DMS79 treated with DMSO at 0.1 percent for 48 hours (cell line): ENCODE measurements at regions not wholly inside any gene's neighbourhood (a gene's known extent, or its start where the extent isn't known, plus 50 kb on each side); places are given as distances from the start of the nearest gene placed in this dataset.

ENCODE experiments used
- DNase-seq: peaks from one replicate; lab custom pipeline; 2025; lab: John Stamatoyannopoulos, UW

DNA sequence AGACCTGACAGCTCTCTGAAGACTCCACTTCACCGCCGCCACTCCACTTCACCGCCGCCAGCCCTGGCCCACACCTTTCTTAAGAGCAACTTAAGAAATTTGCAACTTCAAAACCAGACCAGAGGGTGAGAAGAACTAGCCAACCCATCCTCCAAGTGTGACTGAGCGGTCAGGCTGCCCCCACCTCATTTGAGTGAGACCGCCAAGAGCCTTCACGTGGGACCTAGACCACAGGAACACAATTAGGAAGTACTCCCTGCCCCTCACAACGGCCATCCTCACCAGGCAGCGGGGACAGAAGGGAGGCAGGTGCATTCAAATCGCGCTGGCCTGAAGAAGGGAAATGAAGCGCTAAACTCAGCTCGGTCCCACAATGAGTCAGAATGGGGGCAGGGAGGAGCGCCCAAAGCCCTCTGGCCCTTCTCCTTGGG lies 156.8 kb upstream of the BCL6 start:
- DNase-seq = no peak

DNA sequence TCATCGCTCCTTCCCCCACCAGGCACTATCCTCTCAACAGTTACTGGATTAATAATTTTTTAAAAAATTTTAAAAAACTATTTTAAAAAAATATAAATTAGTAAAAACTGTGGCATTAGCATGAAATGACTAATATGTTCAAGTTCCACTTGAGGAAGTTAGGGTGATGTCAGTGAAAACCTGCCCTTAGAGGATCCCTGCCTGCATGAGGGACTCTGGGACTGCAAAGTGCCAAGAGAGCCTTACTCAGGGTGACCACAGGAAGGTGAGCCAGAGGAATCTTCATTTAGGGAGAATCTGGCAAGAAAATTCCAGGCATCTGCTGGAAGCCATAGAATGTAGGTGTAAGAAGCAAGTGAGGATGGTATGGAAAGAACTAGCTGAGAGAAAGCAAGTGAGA lies 157.7 kb upstream of the BCL6 start:
- no peak for DNase-seq

DNA sequence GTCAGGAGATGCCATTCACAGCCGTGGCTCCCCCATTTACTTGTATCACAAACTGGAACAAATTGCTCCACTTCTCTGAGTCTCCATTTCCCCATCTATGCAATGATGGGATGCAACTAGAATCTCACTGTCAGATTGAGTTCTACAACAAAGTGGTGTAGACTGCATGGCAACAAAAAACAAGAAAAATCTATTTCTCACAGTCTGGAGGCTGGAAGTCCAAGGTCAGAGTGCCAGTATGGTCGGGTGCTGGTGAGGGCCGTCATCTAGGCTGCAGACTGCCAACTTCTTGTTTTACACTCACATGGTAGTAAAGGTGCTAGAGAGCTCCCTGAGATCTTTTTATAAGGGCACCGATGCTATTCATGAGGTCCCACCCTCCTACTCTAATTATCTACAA lies 158.4 kb upstream of the BCL6 start:
- no peak for DNase-seq

DNA sequence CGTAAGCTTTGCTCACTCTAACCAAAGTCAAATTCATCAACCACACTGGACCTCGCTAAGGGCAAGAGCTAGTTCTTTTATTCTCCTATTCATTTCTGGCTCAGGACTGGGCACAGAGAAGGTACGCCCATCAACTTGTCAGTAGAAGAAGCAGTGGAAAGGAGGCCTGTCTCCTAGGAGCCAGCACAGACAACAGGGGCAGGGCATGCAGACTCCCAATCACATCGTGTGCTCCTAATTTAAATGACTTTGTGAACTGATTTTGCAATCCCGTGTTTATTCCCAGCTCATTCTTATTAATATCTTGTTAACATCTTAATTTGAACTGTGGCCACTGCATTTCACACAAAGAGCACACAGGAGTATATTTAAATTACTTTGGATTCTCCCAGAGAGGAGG lies 161.1 kb upstream of the BCL6 start:
- no peak for DNase-seq

DNA sequence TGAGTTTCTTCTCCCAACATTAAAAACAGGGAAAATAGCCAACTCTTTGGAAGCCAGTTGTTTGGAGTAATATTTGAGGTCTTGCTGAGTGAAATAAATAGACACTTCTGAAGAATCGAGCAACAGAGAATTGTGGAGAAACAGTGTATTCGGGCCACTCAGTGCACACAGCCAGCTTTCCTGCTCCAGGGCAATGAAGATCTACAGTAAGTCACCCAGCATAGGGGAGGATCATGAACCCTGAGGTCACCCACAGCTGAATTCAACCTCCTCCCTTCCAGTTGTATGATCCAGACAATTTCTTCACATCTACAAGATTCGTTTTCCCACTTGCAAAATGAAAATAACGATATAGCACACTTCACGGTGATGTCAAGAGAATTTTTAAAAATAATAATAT lies 161.7 kb upstream of the BCL6 start:
- DNase-seq = no peak

DNA sequence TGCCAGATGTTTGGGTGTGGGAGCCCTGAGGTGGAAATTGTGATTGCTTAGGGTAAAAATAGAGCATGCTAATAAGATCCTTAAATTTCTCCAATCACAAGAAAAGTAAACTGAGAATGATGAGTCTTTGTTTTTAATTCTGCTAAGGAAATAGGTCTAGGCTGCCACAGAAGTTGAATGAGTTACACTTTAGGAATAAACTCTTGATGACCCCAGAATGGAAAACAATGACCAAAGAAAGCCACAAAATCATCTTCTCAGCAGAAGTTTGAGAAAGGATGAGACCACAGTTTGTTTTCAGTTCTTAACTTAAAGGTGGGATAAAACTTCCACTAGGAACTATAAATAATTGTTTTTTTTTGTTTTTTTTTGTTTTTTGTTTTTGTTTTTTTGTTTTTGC lies 164.6 kb upstream of the BCL6 start:
- no peak for DNase-seq

DNA sequence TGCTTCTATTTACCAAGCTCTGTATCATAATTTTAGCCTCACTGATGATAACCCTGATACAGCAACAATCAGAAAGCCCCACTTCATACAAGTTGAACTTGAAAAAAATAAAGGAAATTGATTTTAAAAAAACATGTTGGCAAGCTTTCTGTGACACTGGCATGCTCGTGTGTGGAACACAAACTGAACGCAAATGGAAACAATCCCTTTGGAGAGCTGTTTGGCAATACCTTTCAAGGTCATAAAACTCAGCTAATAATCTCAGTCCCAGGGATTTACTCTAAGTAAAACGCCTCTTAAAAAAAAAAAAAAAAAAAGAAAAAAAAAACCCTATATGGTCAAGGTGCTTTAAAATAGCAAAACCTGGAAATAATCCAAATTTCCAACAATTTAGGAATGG lies 166.7 kb upstream of the BCL6 start:
- DNase-seq = peak; percentile 32

DNA sequence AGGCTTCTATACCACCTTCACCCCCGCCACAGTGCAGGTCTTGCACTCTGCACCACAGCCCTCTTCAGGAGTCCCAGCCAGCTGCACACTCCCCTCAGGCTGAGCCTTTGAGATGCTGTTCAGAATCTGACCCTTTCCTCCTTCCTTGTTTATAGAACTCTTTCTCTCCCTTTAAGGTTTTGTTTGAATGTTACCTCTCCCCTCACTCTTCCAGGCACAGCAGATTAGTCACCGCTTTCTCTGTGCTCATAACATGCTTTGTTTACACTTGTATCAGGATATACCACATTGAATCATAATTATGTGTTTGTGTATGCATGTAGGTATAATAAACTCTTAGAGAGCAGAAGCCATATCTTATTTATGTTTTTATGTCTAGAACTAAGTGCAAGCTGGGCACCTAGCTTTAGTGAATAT lies 168.4 kb upstream of the BCL6 start:
- DNase-seq = peak; percentile 15

DNA sequence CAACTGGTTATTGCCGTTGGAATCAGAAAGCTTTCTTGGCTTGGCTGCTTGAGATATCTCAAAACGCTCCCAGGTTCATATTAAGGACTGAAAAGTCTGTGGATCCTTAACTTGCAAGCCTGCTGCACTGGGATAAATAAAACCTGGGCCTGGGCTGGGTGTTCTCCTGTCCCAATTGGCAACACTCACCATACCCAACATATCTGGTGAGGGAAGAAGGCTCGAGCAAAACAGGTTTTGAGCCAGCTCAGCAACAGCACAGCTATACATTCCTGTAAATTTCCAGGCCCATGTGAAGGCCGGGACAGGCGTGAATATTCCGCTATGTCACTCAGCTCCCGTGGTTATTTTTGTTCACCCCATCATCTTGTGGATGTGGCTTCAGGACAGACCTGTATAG lies 169.0 kb upstream of the BCL6 start:
- DNase-seq = no peak

DNA sequence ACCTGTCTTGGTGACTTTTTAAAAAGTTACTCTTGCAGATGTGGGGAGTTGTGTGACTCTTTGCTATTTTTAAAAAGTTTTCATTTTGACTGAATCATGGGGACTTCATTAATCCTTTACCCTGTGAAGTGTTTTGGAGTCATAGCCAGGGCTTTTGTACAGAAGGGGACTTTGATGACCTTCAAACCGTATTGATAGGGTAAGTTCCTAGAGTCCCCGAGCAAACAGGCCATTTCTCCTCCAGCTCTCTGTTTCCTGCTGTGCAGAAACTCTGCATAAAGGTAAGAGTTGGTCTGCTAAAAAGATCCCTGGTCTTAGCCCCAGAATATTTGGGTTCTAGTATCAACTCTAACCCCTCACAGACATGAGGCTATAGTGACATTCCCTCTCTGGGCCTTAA lies 170.8 kb upstream of the BCL6 start:
- DNase-seq = no peak

DNA sequence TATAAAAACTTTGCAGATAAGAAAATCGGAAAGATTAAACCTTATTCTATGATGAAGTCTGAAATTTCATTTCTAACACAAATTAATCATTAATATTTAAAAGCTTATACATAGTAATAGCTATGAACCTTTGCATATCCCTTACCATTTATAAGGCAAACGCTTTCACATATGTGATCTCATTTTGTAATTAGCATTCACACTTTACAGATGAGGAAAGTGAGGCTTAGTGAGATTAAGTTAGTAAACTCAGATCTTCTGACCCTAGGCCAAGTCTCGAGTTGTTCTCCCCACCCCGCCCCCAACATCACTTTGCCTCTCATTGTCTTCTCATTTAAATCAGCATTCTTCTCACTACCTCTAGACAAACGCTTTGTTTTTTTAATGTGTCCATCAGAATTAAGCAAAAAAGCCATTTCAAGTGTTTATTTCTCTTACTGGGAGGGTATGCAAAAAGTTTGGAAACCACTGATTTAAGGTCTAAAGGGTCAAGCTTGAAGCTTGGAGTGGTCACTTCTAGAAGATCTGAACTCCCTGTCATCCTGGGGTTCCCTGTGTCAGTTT lies 172.9 kb upstream of the BCL6 start:
- DNase-seq = no peak

DNA sequence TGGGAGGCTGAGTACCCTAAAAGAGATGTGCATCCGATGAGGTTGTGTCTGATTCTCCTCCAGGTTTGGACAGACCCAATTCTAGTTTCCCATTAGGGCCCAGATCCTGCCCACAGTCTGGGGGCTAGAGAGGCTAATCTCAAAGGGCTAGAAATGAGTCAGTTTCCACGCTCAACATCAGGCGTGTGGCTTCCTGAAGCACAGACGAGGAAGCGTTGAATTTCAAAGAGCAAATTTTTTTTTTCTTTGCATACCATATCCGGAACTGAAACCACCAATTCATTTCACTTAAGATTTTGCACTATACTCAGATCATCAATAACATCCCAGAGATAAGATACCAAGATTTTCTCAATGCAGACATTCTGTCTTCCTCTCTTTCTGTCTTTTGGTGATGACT lies 173.8 kb upstream of the BCL6 start:
- DNase-seq = no peak

DNA sequence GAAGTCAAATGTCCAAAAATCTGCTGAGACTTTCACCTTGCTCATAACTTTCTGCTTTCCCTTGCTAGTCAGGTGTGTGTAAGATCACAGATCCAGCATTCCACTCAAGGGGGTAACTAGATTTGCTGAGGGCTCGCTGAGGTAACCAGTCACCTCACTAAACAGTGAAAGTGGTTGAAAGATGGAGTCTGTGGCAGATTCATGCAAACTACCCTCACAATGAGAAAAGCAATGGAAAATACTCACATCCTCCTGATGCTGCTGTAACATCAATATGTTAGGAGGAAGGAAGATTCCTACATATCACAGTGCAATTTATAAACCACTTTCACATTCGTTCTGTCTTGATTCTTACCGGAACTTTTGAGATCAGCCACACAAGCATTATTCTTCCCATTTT lies 174.3 kb upstream of the BCL6 start:
- DNase-seq = no peak

DNA sequence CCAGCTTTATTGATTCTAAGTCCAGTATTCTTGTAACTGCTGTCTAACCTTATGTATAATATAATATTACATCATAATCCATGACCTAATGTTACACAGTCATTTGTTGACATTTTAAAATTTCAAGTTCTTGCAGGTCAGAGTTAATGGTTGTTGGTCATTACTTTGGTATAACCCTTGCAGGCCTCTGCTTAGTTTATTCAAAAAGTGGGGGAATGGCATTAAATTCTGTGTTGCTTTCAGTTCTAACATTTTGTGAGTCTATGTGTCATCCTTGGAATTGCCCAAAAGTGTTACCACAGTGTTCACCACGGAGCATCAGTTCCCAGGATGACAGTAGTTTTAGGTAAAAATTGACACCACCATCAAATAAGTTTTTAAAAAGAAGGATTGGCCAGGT lies 174.8 kb upstream of the BCL6 start:
- no peak for DNase-seq

DNA sequence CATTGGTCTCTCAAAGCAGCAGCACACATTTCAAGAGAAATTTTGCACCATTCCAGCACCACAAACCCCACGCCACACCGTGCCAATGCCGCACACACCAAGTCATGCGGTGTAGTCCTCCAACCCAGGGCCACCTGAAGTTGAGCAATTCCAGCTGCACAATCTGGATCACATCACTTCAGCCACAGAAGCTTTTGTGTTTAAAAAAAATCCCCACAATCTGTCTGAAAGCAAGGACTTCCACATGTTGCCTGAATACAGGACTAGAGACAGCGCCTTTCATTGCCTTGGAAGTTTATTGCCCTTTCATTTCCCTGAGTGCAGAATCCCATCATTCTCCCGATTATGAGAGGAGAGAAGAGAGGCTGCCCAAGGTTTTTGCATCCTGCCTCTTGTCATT lies 175.6 kb upstream of the BCL6 start:
- no peak for DNase-seq

DNA sequence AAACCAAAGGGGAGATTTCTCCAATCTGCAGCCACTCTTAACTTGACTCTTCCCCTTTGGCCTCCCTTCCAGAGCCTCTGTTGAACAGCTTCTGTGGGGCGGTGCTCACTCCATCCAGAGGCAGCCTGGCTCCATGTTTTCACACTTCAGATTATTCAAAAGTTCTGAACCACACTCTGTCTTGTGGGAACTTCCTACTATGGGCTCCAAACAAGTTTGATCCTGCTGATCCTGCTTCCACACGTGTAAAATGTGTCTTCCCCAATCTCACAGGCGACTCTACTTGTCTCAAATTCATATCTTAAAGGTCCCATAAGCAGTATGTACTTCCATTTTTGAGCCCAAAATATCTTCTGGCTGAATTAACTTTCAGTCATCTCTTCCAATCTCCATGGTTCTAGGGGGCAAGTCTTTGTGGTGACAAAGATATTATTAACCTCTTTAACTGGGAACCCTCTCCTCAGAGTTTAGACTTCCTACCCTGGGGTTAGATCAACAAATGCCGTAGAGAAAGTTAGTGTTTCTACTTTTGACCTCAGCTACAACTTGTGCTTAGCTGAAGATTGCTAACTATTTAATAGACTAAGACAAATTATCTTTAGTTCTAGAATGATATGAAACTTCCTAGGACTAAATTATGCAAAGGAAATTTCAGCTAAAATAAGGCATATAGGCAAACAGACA lies 176.3 kb upstream of the BCL6 start:
- DNase-seq = no peak

DNA sequence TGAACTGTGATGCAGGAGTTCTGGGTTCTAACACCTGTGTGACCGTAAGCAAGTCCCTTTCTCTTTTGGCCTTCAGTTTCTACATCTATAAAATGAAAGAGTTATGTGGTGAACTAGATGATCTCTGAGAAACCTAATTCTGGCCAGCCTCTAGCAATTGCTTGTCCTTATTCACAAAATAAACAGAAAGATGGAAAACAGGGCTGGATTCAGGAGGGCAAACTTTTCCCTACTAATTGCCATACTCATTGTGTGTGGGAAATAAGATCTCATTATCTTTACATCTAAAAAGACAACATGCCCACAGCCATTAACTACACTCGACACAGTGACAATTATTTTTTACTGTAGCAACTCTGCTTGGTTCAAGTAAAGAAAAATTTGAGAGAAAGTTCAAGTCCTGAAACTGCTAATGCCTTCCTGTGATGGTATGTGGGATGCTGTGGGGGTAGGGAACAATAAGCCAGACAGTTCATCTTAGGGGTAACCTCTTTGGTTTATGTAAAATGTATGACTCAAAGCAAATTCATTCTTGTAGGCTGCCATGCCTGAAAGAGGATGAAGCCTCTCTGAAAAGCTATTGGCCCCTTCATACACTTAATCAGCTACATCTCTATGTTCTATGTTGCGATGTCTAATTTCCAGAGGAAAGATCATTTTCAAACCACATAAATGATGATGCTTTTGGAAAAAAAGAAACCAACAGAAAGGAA lies 177.6 kb upstream of the BCL6 start:
- DNase-seq = no peak

DNA sequence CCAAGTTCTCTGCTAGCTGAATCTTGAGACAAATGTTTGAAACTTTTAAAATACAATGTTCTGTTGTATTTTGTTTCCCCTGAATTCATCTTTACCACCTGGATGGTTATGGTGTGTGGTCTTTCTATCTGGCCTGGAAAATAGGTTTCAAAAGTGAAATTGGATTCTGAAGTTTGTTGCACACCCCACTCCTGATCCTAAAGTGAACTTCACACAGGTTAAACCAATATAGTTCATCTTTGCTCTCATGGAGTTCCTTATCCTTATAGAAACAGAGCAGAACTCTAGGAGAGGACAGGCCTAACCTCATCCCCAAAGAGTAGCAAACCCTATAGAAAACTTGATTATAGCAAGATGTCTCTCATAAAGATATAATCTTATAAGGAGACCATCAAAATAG lies 179.4 kb upstream of the BCL6 start:
- no peak for DNase-seq

DNA sequence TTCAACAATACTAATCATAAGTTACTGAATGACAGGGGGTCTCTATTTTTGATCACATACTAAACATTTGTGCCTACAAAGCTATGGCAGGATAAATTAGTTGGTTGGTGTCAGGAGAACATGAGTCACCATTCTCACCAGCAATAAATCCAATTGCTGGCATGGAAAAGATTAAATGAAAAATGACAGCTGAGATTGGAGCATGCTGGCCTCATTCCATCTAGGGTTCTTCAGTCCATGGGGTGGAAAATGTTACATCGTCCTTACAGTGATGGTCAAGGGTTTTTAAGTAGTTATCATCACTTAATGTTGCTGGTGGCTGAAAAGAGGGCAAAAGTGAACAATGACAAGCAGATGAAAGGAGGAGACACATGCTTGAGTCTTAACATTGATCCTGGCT lies 180.1 kb upstream of the BCL6 start:
- DNase-seq = no peak

DNA sequence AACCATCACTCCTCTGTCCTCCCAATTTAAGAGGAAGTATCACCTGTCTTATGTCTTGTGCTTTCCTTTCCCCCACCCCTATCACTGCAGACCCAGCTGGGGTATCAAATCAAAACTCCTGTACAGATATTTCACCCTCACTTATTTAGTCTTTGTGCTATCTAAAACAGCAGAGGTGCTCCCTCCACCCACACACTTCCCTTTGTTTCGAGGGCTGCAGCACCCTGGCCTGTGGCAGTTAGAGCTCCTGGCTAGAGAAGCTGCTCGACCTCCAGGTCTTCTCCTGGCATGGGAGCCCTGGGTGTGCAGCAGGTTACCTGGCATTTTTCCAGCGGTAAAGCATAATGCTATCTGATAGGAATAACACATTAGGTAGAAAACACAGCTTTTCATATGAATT lies 181.4 kb upstream of the BCL6 start:
- DNase-seq = no peak

DNA sequence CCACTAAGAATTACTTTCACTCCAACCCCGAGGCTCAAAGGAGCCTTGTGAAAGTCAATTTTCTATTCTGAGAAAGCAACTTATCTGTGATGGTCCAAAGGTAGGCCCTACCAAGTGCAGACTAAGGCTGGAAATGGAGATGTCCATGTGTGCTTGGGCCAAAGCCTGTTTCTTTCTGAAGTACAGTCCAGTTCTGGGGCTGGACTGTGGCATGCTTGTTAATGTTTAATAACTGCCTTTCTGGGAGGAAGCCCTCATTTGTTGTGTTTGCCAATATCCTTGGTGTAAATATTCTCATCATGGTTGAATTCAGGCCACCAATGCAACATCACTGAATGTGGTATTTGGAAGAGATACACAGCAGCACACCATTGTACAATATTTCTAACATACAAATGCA lies 182.3 kb upstream of the BCL6 start:
- no peak for DNase-seq

DNA sequence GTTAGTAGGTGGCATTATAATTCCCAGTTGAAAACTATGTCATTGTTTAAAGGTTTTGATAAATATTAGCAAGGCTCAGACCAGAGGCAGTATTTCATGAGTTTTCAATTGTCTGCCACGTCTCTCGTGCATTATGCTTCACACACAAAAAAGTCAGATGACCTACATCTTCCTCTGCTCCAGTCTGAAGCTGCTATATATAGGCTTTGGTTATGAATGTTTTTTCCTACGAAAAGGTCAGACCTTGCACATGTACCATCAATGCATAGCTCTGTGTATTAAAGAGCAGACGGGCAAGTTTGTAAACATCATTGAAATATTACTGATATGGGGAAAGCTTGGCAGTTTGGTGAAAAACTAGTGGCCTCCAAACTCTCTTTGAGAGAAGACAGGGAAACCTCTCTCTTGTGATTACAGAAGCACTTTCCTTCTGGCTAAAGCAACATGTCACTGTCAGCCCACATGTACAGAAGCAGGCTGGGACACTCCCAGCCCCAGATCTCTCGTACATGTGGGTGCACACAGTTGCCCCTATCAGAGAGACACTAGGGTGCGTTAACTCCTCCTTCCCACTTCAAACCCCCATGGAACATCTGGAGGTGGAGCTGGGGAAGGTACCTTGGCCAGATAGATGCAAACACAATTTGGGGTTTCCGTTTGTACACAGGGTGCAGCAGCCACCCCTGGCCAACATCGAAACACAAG lies 184.0 kb upstream of the BCL6 start:
- DNase-seq = no peak

DNA sequence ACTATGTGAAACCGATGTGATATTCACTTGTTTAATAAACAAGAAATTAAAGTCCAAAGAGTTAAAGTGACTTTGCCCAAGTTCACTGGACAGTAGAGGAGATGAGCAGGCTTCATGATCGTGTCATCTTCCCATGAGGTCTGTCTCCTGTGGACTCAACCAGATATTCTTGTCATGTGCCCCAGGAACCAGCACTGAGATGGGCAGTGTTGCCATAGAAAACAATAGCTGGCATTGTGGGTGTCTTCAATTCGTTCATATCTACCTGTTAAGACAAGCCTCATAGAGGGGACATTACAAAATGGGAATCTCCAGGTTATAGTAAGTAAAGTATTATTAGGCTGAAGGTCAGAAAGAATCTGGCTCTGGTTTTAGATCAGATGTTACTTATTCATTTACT lies 184.8 kb upstream of the BCL6 start:
- DNase-seq = no peak
